Neural cell (in vitro differentiated cells): ENCODE measurements at regions not wholly inside any gene's neighbourhood (a gene's known extent, or its start where the extent isn't known, plus 50 kb on each side); places are given as distances from the start of the nearest gene placed in this dataset.

Experiments used
- H2AFZ ChIP-seq: fragments of 200-600, 300-800 bp; sonication (generic), shearing (Covaris generic); 2 replicates; pipeline ENCODE4 v1.6.0; 2014; ENCODE audit warnings: low read depth, mild to moderate bottlenecking, antibody characterized with exemption, low read length, moderate library complexity
- H3F3A ChIP-seq: fragments of 200-600 bp; shearing (Covaris generic); 2 replicates; pipeline ENCODE4 v1.6.1; 2016; ENCODE audit warnings: mild to moderate bottlenecking, moderate library complexity, mixed read lengths, antibody characterized with exemption, low read length; ENCODE audit not compliant: insufficient read depth, poor library complexity, severe bottlenecking
- H3K27ac ChIP-seq: fragments of 200-600, 300-800 bp; sonication (generic), shearing (Covaris generic); 2 replicates; pipeline ENCODE4 v1.5.1; 2014; ENCODE audit warnings: mild to moderate bottlenecking, low read length, moderate library complexity
- H3K27me3 ChIP-seq: fragments of 300-800, 200-600 bp; sonication (generic), shearing (Covaris generic); 2 replicates; pipeline ENCODE4 v1.6.0; 2014; ENCODE audit warnings: mild to moderate bottlenecking, low read depth, low read length, moderate library complexity; ENCODE audit not compliant: insufficient read depth
- H3K36me3 ChIP-seq: fragments of 300-800, 200-600 bp; sonication (generic), shearing (Covaris generic); 2 replicates; pipeline ENCODE4 v1.5.1; 2014; ENCODE audit warnings: mild to moderate bottlenecking, antibody characterized with exemption, low read length, moderate library complexity; ENCODE audit not compliant: insufficient read depth
- H3K4me2 ChIP-seq: fragments of 300-800, 200-600 bp; sonication (generic), shearing (Covaris generic); 2 replicates; pipeline ENCODE4 v1.6.0; 2014; ENCODE audit warnings: mild to moderate bottlenecking, low read length
- H3K4me3 ChIP-seq: fragments of 300-800, 200-600 bp; sonication (generic), shearing (Covaris generic); 2 replicates; pipeline ENCODE4 v1.5.1; 2014; ENCODE audit warnings: mild to moderate bottlenecking, low read length, moderate library complexity
- H3K79me2 ChIP-seq: fragments of 200-600 bp; shearing (Covaris generic); replicated peaks from 2 replicates; pipeline ENCODE4 v1.6.0; 2014; ENCODE audit warnings: mild to moderate bottlenecking, low read length, moderate library complexity; ENCODE audit not compliant: insufficient read depth
- H3K9ac ChIP-seq: fragments of 300-800, 200-600 bp; sonication (generic), shearing (Covaris generic); 2 replicates; pipeline ENCODE4 v1.6.1; 2016; ENCODE audit warnings: mild to moderate bottlenecking, low read length, mixed read lengths
- H3K9me2 ChIP-seq: fragments of 200-600 bp; shearing (Covaris generic); 2 replicates; pipeline ENCODE4 v1.6.1; 2016; ENCODE audit warnings: mild to moderate bottlenecking, low read length, mixed read lengths; ENCODE audit not compliant: insufficient read depth
- H3K9me3 ChIP-seq: fragments of 200-600, 300-800 bp; sonication (generic), shearing (Covaris generic); 2 replicates; pipeline ENCODE4 v1.6.1; 2016; ENCODE audit warnings: mild to moderate bottlenecking, mixed run types, low read length, moderate library complexity, mixed read lengths
- H4K20me1 ChIP-seq: fragments of 200-600 bp; shearing (Covaris generic); 2 replicates; pipeline ENCODE4 v1.6.1; 2016; ENCODE audit warnings: mild to moderate bottlenecking, mixed run types; ENCODE audit not compliant: insufficient read depth
- EP300 ChIP-seq: fragments of 450-650 bp; conservative IDR thresholded peaks from 2 replicates; pipeline ENCODE4 v1.6.1; 2014; ENCODE audit warnings: antibody characterized with exemption, mild to moderate bottlenecking, moderate library complexity; ENCODE audit not compliant: poor library complexity, severe bottlenecking
- EZH2 ChIP-seq: fragments of 200-600, 300-800 bp; shearing (Covaris generic), sonication (generic); IDR thresholded peaks from 2 replicates; pipeline ENCODE4 v1.6.1; 2014; ENCODE audit warnings: antibody characterized with exemption, low read length, borderline replicate concordance, mild to moderate bottlenecking; ENCODE audit not compliant: insufficient read depth, poor library complexity, severe bottlenecking
- MXI1 ChIP-seq: fragments of 450-650 bp; conservative IDR thresholded peaks from 2 replicates; pipeline ENCODE4 v1.6.1; 2014; ENCODE audit warnings: antibody characterized with exemption, mild to moderate bottlenecking; ENCODE audit not compliant: poor library complexity, severe bottlenecking
- POLR2AphosphoS5 ChIP-seq: IDR thresholded peaks from 2 replicates; pipeline ENCODE4 v1.6.1; 2012
- RAD21 ChIP-seq: fragments of 450-650 bp; conservative IDR thresholded peaks from 2 replicates; pipeline ENCODE4 v1.6.1; 2014; ENCODE audit warnings: antibody characterized with exemption, mild to moderate bottlenecking, moderate library complexity
- SMC3 ChIP-seq: fragments of 450-650 bp; conservative IDR thresholded peaks from 2 replicates; pipeline ENCODE4 v1.6.1; 2014; ENCODE audit warnings: antibody characterized with exemption, mild to moderate bottlenecking, moderate library complexity; ENCODE audit not compliant: poor library complexity
- TAF1 ChIP-seq: IDR thresholded peaks from 2 replicates; pipeline ENCODE4 v1.6.1; 2012; ENCODE audit warnings: low read depth
- TF ChIP-seq, protein P1 (sequence below): IDR thresholded peaks from 2 replicates; pipeline ENCODE4 v1.6.1; 2012; ENCODE audit warnings: borderline replicate concordance
- TF ChIP-seq, protein P2 (sequence below): fragments of 450-650 bp; IDR thresholded peaks from 2 replicates; pipeline ENCODE4 v1.5.1; 2014; ENCODE audit warnings: antibody characterized with exemption, mild to moderate bottlenecking, moderate library complexity; ENCODE audit not compliant: poor library complexity, severe bottlenecking

DNA sequence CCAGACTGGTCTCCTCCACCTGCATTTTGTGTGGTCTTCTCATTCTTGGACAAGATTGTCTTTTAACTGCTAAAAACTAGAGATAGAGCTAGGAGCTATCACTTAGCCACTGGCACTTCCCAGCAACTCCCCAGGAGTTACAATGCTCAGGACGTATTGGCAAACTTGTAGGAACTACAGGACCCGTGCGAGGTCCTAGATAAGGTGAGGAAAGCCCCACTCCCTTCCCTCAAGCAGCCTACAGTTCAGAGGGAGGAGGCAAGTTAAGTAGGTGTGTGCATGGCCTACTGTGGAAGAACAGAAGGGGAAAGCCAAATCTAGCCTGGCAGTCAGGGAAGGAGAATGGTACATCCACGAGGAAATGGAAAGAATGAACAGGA, 504.7 kb upstream of the PROK2 start:
- Histone ChIP-seq H3K27ac (peak overlapping the region; percentile 69), H3K9me2 (no peaks in the 10 kb centered on the region), H2AFZ (no peak overlapping the region), H3K27me3 (no peaks in the 10 kb centered on the region), H4K20me1 (no peaks in the 10 kb centered on the region), H3K9ac (no peak overlapping the region), H3K79me2 (no peaks in the 10 kb centered on the region), H3K36me3 (no peaks in the 10 kb centered on the region), H3F3A (no peaks in the 10 kb centered on the region), H3K4me3 (no peak overlapping the region), H3K9me3 (no peaks in the 10 kb centered on the region), H3K4me2 (no peak overlapping the region)
- TF ChIP-seq RAD21, result no peak
- no peak for TF ChIP-seq MXI1
- TF ChIP-seq POLR2AphosphoS5, result no peak

DNA sequence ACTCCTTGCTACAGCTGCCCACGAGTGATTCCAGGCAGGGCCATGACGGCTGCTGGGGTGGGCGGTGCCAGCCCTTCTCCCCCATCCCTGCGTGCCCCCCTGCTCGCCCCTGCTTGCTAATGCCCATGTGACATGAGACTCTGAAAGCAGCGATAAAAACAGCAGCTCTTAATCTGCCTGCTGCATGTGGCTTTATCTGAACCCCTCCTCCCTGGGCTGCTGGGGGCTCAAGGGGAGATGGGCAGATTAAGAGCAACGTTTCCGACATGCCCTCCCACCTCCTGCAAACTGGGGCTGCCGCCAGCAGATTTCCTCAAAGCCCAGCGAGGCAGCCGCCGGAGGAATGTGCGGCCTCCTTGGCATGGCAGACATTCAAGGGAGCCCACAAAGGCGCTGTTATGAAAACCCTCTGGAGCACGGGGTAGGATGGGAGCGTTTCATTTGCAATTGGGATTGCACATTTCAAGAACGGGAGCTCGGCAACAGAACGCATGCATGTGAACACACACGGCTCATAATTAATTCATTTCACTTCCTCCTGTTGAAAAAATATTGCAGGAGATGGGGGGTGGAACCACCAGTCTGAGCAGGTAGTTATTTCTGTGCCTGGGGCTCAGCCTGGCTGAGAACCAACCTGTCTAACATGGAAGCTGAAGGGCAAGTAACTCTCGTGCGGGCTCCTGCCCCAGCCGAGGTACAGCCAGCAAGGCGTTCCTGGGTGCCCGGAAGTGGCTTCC, 504.2 kb upstream of the PROK2 start:
- Histone ChIP-seq H3K9me2 (no peaks in the 10 kb centered on the region), H3K27ac (peak overlapping the region; percentile 69), H4K20me1 (no peaks in the 10 kb centered on the region), H3K9me3 (no peaks in the 10 kb centered on the region), H3K79me2 (no peaks in the 10 kb centered on the region), H3K4me2 (no peak overlapping the region), H3K9ac (peak overlapping the region; percentile 50), H2AFZ (peak overlapping the region; percentile 43), H3K36me3 (no peaks in the 10 kb centered on the region), H3K4me3 (no peak overlapping the region), H3K27me3 (no peaks in the 10 kb centered on the region), H3F3A (no peaks in the 10 kb centered on the region)
- TF ChIP-seq SMC3, result peak; percentile 37
- peak; percentile 16 for TF ChIP-seq EP300
- no peak for TF ChIP-seq EZH2

DNA sequence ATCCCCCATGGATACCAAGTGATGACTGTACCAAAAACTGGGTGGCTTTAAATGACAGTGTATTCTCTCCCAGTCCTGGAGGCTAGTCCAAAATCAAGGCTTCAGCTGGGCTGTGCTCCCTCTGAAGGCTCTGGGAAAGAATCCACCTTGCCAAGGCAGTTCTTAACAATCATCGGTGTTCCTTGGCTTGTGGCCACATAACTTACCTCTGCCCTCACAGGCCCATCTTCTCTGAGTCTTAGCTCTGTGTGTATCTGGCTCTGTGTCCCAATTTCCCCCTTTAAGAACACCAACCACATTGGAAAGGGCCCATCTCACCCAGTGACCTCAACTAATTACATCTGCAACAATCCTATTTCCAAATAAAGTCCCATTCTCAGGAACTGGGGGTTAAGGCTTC, 503.0 kb upstream of the PROK2 start:
- H3K4me2 ChIP-seq, result no peak overlapping the region
- no peaks in the 10 kb centered on the region for H3K79me2 ChIP-seq
- H4K20me1 ChIP-seq, result no peaks in the 10 kb centered on the region
- no peak overlapping the region for H3K27ac ChIP-seq
- no peaks in the 10 kb centered on the region for H3K9me2 ChIP-seq
- TF ChIP-seq POLR2AphosphoS5 (no peak), RAD21 (no peak), TAF1 (no peak), SMC3 (no peak), EP300 (no peak), MXI1 (no peak)
- TF ChIP-seq, protein P1, sequence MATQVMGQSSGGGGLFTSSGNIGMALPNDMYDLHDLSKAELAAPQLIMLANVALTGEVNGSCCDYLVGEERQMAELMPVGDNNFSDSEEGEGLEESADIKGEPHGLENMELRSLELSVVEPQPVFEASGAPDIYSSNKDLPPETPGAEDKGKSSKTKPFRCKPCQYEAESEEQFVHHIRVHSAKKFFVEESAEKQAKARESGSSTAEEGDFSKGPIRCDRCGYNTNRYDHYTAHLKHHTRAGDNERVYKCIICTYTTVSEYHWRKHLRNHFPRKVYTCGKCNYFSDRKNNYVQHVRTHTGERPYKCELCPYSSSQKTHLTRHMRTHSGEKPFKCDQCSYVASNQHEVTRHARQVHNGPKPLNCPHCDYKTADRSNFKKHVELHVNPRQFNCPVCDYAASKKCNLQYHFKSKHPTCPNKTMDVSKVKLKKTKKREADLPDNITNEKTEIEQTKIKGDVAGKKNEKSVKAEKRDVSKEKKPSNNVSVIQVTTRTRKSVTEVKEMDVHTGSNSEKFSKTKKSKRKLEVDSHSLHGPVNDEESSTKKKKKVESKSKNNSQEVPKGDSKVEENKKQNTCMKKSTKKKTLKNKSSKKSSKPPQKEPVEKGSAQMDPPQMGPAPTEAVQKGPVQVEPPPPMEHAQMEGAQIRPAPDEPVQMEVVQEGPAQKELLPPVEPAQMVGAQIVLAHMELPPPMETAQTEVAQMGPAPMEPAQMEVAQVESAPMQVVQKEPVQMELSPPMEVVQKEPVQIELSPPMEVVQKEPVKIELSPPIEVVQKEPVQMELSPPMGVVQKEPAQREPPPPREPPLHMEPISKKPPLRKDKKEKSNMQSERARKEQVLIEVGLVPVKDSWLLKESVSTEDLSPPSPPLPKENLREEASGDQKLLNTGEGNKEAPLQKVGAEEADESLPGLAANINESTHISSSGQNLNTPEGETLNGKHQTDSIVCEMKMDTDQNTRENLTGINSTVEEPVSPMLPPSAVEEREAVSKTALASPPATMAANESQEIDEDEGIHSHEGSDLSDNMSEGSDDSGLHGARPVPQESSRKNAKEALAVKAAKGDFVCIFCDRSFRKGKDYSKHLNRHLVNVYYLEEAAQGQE, result no peak
- TF ChIP-seq, protein P2, sequence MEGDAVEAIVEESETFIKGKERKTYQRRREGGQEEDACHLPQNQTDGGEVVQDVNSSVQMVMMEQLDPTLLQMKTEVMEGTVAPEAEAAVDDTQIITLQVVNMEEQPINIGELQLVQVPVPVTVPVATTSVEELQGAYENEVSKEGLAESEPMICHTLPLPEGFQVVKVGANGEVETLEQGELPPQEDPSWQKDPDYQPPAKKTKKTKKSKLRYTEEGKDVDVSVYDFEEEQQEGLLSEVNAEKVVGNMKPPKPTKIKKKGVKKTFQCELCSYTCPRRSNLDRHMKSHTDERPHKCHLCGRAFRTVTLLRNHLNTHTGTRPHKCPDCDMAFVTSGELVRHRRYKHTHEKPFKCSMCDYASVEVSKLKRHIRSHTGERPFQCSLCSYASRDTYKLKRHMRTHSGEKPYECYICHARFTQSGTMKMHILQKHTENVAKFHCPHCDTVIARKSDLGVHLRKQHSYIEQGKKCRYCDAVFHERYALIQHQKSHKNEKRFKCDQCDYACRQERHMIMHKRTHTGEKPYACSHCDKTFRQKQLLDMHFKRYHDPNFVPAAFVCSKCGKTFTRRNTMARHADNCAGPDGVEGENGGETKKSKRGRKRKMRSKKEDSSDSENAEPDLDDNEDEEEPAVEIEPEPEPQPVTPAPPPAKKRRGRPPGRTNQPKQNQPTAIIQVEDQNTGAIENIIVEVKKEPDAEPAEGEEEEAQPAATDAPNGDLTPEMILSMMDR, result no peak
- H3F3A ChIP-seq, result no peaks in the 10 kb centered on the region
- no peak overlapping the region for H3K9ac ChIP-seq
- H2AFZ ChIP-seq, result no peak overlapping the region
- no peaks in the 10 kb centered on the region for H3K36me3 ChIP-seq
- no peak overlapping the region for H3K4me3 ChIP-seq
- no peaks in the 10 kb centered on the region for H3K9me3 ChIP-seq
- H3K27me3 ChIP-seq, result no peaks in the 10 kb centered on the region
